Epithelial cell of proximal tubule (primary cell): ENCODE measurements at regions not wholly inside any gene's neighbourhood (a gene's known extent, or its start where the extent isn't known, plus 50 kb on each side); places are given as distances from the start of the nearest gene placed in this dataset.

Experiments used
- DNase-seq: peaks from one replicate; pipeline ENCODE4 v3.0.0-alpha.2; 2011; ENCODE audit warnings: low read depth
- H3K4me3 ChIP-seq: 2 replicates; pipeline ENCODE4 v1.5.1; 2011; ENCODE audit warnings: low read depth, mild to moderate bottlenecking, low read length
- CTCF ChIP-seq: conservative IDR thresholded peaks from 2 replicates; pipeline ENCODE4 v1.5.1; 2012; ENCODE audit warnings: low read depth, mild to moderate bottlenecking, low read length

DNA sequence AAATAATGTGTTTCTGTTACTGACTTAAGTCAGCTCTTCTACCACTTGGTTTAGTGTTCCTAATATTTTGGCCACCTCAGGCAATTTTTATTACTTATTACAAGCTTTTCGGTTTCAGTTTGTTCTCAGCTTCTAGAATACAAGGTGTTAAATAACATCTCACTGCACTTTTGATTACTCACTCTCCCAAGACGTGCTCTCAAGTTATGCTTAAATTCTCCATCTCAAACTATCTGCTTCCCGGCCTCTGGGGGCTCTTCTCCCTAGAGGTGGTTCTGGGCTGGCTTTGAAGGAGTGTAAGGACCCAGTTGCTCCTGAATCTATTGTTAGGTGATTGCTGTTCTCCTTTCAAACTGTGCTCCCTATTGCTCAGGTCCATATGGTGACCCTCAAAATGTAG is 193.9 kb upstream of the DDHD1 start:
- no peak for TF ChIP-seq CTCF
- no peak for DNase-seq
- H3K4me3 ChIP-seq, result no peak overlapping the region

- no peak for DNase-seq
- TF ChIP-seq CTCF, result no peak
- H3K4me3 ChIP-seq, result no peak overlapping the region
These were observed 188.2 kb upstream of the DDHD1 start for GRCh38 chr14:53341324-53341723.

DNA sequence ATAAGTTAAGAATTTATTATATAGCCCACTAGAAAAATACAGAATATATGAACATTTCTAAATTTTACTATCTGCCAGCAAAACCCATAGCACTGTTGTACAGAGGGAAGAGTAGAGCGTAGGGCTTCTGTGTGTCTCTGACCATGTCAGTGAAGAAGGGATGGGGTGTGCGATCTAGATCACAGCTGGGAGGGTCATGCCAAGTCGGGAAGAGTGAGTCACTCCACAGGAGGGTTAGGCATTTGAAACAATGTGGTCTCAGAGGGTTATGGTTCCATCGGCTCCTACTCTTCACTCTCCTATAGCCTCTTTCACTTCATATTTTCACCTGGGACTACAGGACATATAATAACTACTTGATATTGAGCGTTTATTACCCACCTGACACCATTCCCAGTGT is 185.1 kb upstream of the DDHD1 start:
- no peak overlapping the region for H3K4me3 ChIP-seq
- no peak for DNase-seq
- no peak for TF ChIP-seq CTCF

DNA sequence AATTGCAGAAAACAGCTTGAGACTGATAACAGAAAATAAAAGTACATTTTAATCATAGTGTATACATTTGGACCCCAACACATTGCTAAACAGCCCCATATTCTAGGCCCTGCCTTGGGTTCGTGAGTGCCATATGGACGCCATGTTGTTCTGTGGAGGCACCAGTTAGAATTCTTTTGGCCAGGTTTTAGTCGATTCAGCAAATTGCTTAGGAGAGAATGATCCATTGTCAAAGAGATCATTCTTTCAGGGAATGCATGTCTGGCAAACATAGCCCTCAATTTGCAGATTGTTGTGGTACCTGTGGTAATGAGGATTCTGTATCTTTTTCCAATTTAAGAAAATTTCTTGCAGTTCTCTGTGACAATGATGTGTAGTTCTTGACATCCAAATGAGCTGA is 183.6 kb upstream of the DDHD1 start:
- no peak for TF ChIP-seq CTCF
- no peak overlapping the region for H3K4me3 ChIP-seq
- no peak for DNase-seq

- no peak for TF ChIP-seq CTCF
- no peak for DNase-seq
- H3K4me3 ChIP-seq, result no peak overlapping the region
These were observed 180.7 kb upstream of the DDHD1 start for GRCh38 chr14:53333809-53334208.

- no peak for DNase-seq
- no peak overlapping the region for H3K4me3 ChIP-seq
- no peak for TF ChIP-seq CTCF
These were observed 178.8 kb upstream of the DDHD1 start for GRCh38 chr14:53331921-53332320.

DNA sequence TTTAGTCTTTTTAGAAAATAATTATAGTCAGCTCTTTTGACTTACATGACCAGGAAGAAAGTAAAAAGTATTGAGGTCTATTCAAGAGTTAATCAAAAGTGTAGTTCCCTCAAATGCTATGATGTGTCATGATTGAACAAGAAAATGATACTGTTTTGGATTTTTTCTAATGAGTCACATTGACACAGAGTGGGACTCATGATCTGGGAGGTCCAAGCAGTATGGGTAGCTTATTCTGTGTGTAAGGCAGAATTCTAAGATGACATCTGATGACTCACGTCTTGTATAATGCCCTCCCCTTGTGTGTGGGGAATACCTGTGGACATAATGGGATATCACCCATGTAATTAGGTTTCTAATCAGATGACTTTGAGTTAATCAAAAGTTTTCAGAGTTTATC is 178.1 kb upstream of the DDHD1 start:
- DNase-seq, result peak; percentile 16
- no peak overlapping the region for H3K4me3 ChIP-seq
- TF ChIP-seq CTCF, result no peak
